ENCODE measurements at regions not wholly inside any gene's neighbourhood (a gene's known extent, or its start where the extent isn't known, plus 50 kb on each side); places are given as distances from the start of the nearest gene placed in this dataset.

GRCh38 chr5:158013303-158013702, 154.4 kb upstream of the CLINT1 start:
- peaks cover 0 to 23% (median 3%) of the 10 kb centered on the region in 4 donors for H3K4me1 ChIP-seq
- no peak for TF ChIP-seq POLR2A (IDR thresholded peaks at IDR 0.05)
- TF ChIP-seq CTCF (IDR thresholded peaks at IDR 0.05), result no peak
- H3K4me3 ChIP-seq, result no peak overlapping the region
- no peaks in the 10 kb centered on the region for H3K36me3 ChIP-seq
- 46% methylated on average over 4 of the region's 4 CpGs for WGBS (ENCODE audit: insufficient coverage, low coverage, low lambda C conversion rate, missing lambda C conversion rate)
- H3K9me3 ChIP-seq, result no peaks in the 10 kb centered on the region
- no peak overlapping the region for H3K27ac ChIP-seq
- intact Hi-C loops (cut with DNase I), result no loop called here
- H3K27me3 ChIP-seq, result no peaks in the 10 kb centered on the region
- no peak for DNase-seq
- ATAC-seq, result no peak

GRCh38 chr5:158011422-158011821, 152.5 kb upstream of the CLINT1 start:
- intact Hi-C loops (cut with DNase I), result no loop called here

GRCh38 chr5:158010831-158011230, 151.9 kb upstream of the CLINT1 start:
- WGBS (ENCODE audit: insufficient coverage, low coverage, low lambda C conversion rate, missing lambda C conversion rate), result 84% methylated on average over 7 of the region's 7 CpGs
- intact Hi-C loops (cut with DNase I), result no loop called here
- H3K9me3 ChIP-seq, result no peaks in the 10 kb centered on the region
- ATAC-seq (no peak), DNase-seq (no peak)
- H3K27me3 ChIP-seq, result no peaks in the 10 kb centered on the region
- H3K4me1 ChIP-seq, result no peaks in the 10 kb centered on the region
- no peak overlapping the region for H3K4me3 ChIP-seq
- no peak for TF ChIP-seq CTCF (IDR thresholded peaks at IDR 0.05)
- TF ChIP-seq POLR2A (IDR thresholded peaks at IDR 0.05), result no peak
- H3K27ac ChIP-seq, result no peak overlapping the region
- no peaks in the 10 kb centered on the region for H3K36me3 ChIP-seq

More at GRCh38 chr5:158011422-158011821, 152.5 kb upstream of the CLINT1 start:
- no peak for TF ChIP-seq POLR2A (IDR thresholded peaks at IDR 0.05)
- H3K36me3 ChIP-seq, result no peaks in the 10 kb centered on the region
- H3K27ac ChIP-seq, result no peak overlapping the region
- no peaks in the 10 kb centered on the region for H3K27me3 ChIP-seq
- H3K4me3 ChIP-seq, result no peak overlapping the region
- DNase-seq, result no peak
- peaks cover 0 to 4% (median 0%) of the 10 kb centered on the region in 4 donors for H3K4me1 ChIP-seq
- H3K9me3 ChIP-seq, result no peaks in the 10 kb centered on the region
- ATAC-seq, result no peak

GRCh38 chr5:158007336-158007735, 148.4 kb upstream of the CLINT1 start:
- no peaks in the 10 kb centered on the region for H3K36me3 ChIP-seq
- H3K4me3 ChIP-seq, result no peak overlapping the region
- TF ChIP-seq CTCF (IDR thresholded peaks at IDR 0.05) (no peak), POLR2A (IDR thresholded peaks at IDR 0.05) (no peak)
- H3K27ac ChIP-seq, result no peak overlapping the region
- ATAC-seq, result no peak
- intact Hi-C loops (cut with DNase I), result no loop called here
- H3K9me3 ChIP-seq, result no peaks in the 10 kb centered on the region
- H3K4me1 ChIP-seq, result no peaks in the 10 kb centered on the region
- no peaks in the 10 kb centered on the region for H3K27me3 ChIP-seq
- 53% methylated on average over 2 of the region's 3 CpGs for WGBS (ENCODE audit: insufficient coverage, low coverage, low lambda C conversion rate, missing lambda C conversion rate)
- no peak for DNase-seq

- WGBS (ENCODE audit: insufficient coverage, low coverage, low lambda C conversion rate, missing lambda C conversion rate), result 75% methylated on average over 2 of the region's 2 CpGs
- Histone ChIP-seq H3K27ac (no peak overlapping the region), H3K36me3 (no peaks in the 10 kb centered on the region), H3K4me3 (no peak overlapping the region), H3K27me3 (no peaks in the 10 kb centered on the region), H3K9me3 (no peaks in the 10 kb centered on the region), H3K4me1 (no peaks in the 10 kb centered on the region)
- ATAC-seq (no peak), DNase-seq (no peak)
- TF ChIP-seq CTCF (IDR thresholded peaks at IDR 0.05), result no peak
- TF ChIP-seq POLR2A (IDR thresholded peaks at IDR 0.05), result no peak
- intact Hi-C loops (cut with DNase I), result no loop called here
Observed at GRCh38 chr5:157999696-158000095, 140.8 kb upstream of the CLINT1 start.
